ENCODE measurements at regions not wholly inside any gene's neighbourhood (a gene's known extent, or its start where the extent isn't known, plus 50 kb on each side); places are given as distances from the start of the nearest gene placed in this dataset.

GRCh38 chr2:183671233-183671632 is 547.0 kb downstream of the NUP35 start:
- TF ChIP-seq CTCF (IDR thresholded peaks at IDR 0.05) (no peak), POLR2A (IDR thresholded peaks at IDR 0.05) (no peak), POLR2AphosphoS5 (IDR thresholded peaks at IDR 0.05) (no peak)
